Progenitor cell of endocrine pancreas (in vitro differentiated cells): ENCODE measurements at regions not wholly inside any gene's neighbourhood (a gene's known extent, or its start where the extent isn't known, plus 50 kb on each side); places are given as distances from the start of the nearest gene placed in this dataset.

Source experiments
- DNase-seq: peaks from one replicate; pipeline ENCODE4 v3.0.0; 2021; ENCODE audit warnings: low spot score; ENCODE audit not compliant: unreplicated experiment
- H3K27ac Mint-ChIP-seq: 2 replicates; pipeline ENCODE4 v1.8.0; 2021; ENCODE audit warnings: mild to moderate bottlenecking, moderate library complexity, mixed read lengths
- H3K27me3 Mint-ChIP-seq: 2 replicates; pipeline ENCODE4 v1.8.0; 2021; ENCODE audit warnings: mixed read lengths
- H3K36me3 Mint-ChIP-seq: 2 replicates; pipeline ENCODE4 v1.8.0; 2022; ENCODE audit warnings: mixed read lengths; ENCODE audit not compliant: insufficient read depth
- H3K4me1 Mint-ChIP-seq: 2 replicates; pipeline ENCODE4 v1.8.0; 2021; ENCODE audit warnings: low read depth, mixed read lengths
- H3K4me3 Mint-ChIP-seq: 2 replicates; pipeline ENCODE4 v1.8.0; 2021; ENCODE audit warnings: low read depth, mild to moderate bottlenecking, moderate library complexity, mixed read lengths
- H3K9me3 Mint-ChIP-seq: 2 replicates; pipeline ENCODE4 v1.8.0; 2021; ENCODE audit warnings: low read depth, mixed read lengths
- CTCF ChIP-seq: fragments of 200-600 bp; sonication (generic); IDR thresholded peaks from one replicate; pipeline ENCODE4 v1.5.0; 2021; ENCODE audit warnings: antibody characterized with exemption, mild to moderate bottlenecking; ENCODE audit not compliant: unreplicated experiment

GRCh38 chr5:4995014-4995413 lies 145.1 kb upstream of the ADAMTS16 start:
- no peaks in the 10 kb centered on the region for H3K27me3 Mint-ChIP-seq
- no peak for DNase-seq
- H3K27ac Mint-ChIP-seq: no peak overlapping the region
- no peaks in the 10 kb centered on the region for H3K4me1 Mint-ChIP-seq
- no peaks in the 10 kb centered on the region for H3K36me3 Mint-ChIP-seq
- H3K4me3 Mint-ChIP-seq: no peak overlapping the region
- TF ChIP-seq CTCF: no peak
- peaks cover 7% of the 10 kb centered on the region for H3K9me3 Mint-ChIP-seq

GRCh38 chr5:5005353-5005752 lies 134.8 kb upstream of the ADAMTS16 start:
- TF ChIP-seq CTCF: no peak
- no peak for DNase-seq
- H3K9me3 Mint-ChIP-seq: peaks cover 4% of the 10 kb centered on the region
- no peak overlapping the region for H3K27ac Mint-ChIP-seq
- H3K4me1 Mint-ChIP-seq: no peaks in the 10 kb centered on the region
- H3K4me3 Mint-ChIP-seq: no peak overlapping the region
- no peaks in the 10 kb centered on the region for H3K36me3 Mint-ChIP-seq
- no peaks in the 10 kb centered on the region for H3K27me3 Mint-ChIP-seq

GRCh38 chr5:5006548-5006947 lies 133.6 kb upstream of the ADAMTS16 start:
- no peak for TF ChIP-seq CTCF
- Mint-ChIP-seq H3K9me3 (peaks cover 4% of the 10 kb centered on the region), H3K36me3 (no peaks in the 10 kb centered on the region), H3K4me3 (no peak overlapping the region), H3K27me3 (no peaks in the 10 kb centered on the region), H3K27ac (no peak overlapping the region), H3K4me1 (no peaks in the 10 kb centered on the region)
- DNase-seq: no peak

GRCh38 chr5:5009240-5009639 lies 130.9 kb upstream of the ADAMTS16 start:
- no peak overlapping the region for H3K4me3 Mint-ChIP-seq
- no peak for TF ChIP-seq CTCF
- H3K36me3 Mint-ChIP-seq: no peaks in the 10 kb centered on the region
- no peak for DNase-seq
- peaks cover 4% of the 10 kb centered on the region for H3K9me3 Mint-ChIP-seq
- no peaks in the 10 kb centered on the region for H3K4me1 Mint-ChIP-seq
- H3K27ac Mint-ChIP-seq: no peak overlapping the region
- H3K27me3 Mint-ChIP-seq: no peaks in the 10 kb centered on the region

GRCh38 chr5:5011151-5011550 lies 129.0 kb upstream of the ADAMTS16 start:
- H3K9me3 Mint-ChIP-seq: no peaks in the 10 kb centered on the region
- no peak overlapping the region for H3K4me3 Mint-ChIP-seq
- TF ChIP-seq CTCF: no peak
- no peaks in the 10 kb centered on the region for H3K4me1 Mint-ChIP-seq
- no peaks in the 10 kb centered on the region for H3K36me3 Mint-ChIP-seq
- H3K27me3 Mint-ChIP-seq: peaks cover 10% of the 10 kb centered on the region
- DNase-seq: no peak
- no peak overlapping the region for H3K27ac Mint-ChIP-seq
